ENCODE measurements at regions not wholly inside any gene's neighbourhood (a gene's known extent, or its start where the extent isn't known, plus 50 kb on each side); places are given as distances from the start of the nearest gene placed in this dataset.

DNA sequence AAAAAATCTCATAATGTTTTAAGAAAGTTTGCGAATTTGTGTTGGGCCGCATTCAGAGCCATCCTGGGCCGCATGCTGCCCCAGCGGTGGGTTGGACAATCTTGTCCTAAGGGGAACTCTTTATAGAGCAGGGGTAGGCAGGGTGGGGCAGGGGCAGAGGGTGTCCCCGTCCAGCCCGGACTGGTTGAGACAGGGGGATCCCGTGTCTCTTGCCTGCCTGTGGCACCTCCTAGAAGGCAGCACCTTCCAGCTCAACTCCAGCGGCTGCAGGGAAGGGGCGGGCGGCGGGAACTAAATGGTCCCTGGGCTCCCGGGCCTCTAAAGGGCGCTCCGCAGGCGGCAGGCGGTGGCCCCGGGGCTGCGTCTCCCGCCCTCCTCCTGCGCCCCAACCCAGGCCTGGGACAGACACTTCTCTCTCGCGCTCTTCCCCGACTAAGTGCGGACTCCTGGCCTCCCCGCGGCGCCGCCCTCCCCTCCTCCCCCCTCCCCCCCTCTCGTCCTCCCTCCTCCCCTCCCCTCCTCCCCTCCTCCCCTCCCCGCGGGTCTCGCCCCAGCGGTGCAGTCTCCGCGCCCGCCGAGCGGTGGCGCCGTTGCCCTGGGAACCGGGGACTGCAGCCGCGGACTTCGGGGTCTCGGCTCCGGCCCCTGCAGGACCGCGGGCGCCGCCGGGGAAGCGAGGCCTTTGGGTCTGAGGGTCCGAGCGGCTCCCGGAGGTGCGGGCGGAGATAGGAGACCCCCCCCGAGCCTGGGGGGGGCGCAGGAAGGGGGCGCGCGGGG, 132.6 kb downstream of the MRPL36 start:
- TF ChIP-seq, protein P1, sequence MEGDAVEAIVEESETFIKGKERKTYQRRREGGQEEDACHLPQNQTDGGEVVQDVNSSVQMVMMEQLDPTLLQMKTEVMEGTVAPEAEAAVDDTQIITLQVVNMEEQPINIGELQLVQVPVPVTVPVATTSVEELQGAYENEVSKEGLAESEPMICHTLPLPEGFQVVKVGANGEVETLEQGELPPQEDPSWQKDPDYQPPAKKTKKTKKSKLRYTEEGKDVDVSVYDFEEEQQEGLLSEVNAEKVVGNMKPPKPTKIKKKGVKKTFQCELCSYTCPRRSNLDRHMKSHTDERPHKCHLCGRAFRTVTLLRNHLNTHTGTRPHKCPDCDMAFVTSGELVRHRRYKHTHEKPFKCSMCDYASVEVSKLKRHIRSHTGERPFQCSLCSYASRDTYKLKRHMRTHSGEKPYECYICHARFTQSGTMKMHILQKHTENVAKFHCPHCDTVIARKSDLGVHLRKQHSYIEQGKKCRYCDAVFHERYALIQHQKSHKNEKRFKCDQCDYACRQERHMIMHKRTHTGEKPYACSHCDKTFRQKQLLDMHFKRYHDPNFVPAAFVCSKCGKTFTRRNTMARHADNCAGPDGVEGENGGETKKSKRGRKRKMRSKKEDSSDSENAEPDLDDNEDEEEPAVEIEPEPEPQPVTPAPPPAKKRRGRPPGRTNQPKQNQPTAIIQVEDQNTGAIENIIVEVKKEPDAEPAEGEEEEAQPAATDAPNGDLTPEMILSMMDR (conservative IDR thresholded peaks at IDR 0.05), result no peak; the same call in 1 of the 2 replicates
- no peak for TF ChIP-seq ZFX (IDR thresholded peaks at IDR 0.05)
- no peak overlapping the region for H3K27ac ChIP-seq

DNA sequence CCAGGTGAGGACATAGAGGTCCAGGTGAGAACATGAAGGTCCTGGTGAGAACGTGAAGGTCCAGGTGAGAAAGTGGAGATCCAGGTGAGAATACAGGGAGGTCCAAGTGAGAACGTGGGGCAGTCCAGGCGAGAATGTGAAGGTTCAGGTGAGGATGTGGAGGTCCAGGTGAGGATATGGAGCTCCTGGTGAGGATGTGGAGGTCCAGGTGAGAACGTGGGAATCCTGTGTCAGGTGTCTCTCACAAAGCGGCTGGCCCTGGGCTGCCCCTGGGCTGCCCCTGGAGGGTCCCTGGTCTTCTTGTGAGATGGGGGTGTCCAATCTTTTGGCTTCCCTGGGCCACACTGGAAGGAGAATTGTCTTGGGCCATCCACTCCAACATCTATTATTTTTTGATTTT, 133.4 kb downstream of the MRPL36 start:
- TF ChIP-seq, protein P1 (conservative IDR thresholded peaks at IDR 0.05), result no peak
- TF ChIP-seq ZFX (IDR thresholded peaks at IDR 0.05), result no peak
- no peak overlapping the region for H3K27ac ChIP-seq

DNA sequence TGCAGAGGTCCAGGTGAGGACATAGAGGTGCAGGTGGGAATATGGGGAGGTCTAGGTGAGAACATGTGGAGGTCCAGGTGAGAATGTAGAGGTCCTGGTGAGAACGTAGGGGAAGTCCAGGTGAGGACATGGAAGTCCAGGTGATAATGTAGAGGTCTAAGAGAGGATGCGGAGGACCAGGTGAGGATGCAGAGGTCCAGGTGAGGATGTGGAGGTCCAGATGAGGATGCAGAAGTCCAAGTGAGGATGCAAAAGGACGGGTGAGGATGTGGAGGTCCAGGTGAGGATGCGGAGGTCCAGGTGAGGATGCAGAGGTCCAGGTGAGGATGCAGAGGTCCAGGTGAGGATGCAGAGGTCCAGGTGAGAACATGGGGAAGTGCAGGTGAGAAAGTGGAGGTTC, 133.8 kb downstream of the MRPL36 start:
- TF ChIP-seq, protein P1 (conservative IDR thresholded peaks at IDR 0.05), result no peak
- TF ChIP-seq ZFX (IDR thresholded peaks at IDR 0.05), result no peak
- no peak overlapping the region for H3K27ac ChIP-seq

DNA sequence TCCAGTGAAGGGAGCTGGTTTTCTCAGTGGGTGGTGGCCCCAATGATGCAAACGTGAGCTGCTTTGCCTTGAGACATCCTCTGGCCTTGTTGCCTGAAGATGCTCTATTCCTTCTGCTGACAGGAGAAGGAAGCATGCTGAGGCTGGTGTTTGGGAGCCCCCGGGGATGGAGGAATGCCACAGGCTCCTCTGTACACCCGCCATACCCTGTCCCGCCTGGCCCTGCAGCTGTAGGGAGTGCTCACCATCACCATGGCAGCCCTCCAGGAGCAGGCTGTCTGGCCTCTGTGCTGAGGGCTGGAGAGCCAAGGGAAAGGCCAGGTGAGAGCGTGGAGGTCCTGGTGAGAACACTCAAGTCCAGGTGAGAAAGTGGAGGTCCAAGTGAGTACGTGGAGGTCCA, 134.4 kb downstream of the MRPL36 start:
- TF ChIP-seq ZFX (IDR thresholded peaks at IDR 0.05), result no peak
- TF ChIP-seq, protein P1 (conservative IDR thresholded peaks at IDR 0.05), result no peak
- no peak overlapping the region for H3K27ac ChIP-seq

DNA sequence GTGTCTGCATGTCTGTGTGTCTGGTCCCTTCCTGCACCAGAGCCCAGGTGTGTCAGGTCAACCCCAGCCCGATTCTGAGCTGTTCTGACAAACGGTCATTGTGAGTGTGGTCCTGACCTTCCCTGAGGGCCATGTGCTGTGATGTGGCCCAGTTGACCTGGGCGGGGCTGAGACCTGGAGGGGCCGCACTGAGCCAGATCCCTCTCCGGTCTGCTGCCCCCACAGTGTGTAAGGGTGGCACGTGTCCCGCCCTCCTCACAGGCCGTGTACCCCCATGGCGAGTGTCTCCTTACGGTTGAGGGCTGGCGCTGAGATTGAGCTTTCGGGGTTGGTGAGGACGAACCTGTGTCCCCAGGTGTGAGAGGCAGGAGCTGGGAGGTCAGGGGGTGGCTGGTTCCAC, 136.5 kb downstream of the MRPL36 start:
- TF ChIP-seq, protein P1 (conservative IDR thresholded peaks at IDR 0.05), result no peak
- TF ChIP-seq ZFX (IDR thresholded peaks at IDR 0.05), result no peak
- H3K27ac ChIP-seq, result no peak overlapping the region

DNA sequence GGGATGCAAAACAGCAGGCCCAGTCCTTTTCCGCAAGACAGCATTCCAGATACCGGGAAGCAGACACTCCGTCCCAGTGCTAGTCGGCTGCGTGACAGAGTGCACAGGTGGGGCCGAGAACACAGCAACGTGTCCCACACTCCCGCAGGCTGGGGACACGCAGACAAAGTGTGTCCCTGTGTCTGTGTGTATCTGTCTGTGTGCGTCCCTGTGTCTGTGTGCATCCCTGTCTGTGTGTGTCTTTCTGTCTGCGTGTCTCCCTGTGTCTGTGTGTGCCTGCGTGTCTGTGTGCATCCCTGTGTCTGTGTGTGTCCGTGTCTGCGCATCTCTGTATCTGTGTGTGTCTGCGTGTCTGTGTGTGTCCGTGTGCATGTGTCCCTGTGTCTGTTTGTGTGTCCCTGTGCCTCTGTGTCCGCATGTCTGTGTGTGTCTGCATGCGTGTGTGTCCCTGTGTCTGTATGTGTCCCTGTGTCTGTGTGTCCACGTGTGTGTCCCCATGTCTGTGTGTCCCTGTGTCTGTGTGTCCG, 137.0 kb downstream of the MRPL36 start:
- TF ChIP-seq ZFX (IDR thresholded peaks at IDR 0.05), result no peak
- no peak overlapping the region for H3K27ac ChIP-seq

DNA sequence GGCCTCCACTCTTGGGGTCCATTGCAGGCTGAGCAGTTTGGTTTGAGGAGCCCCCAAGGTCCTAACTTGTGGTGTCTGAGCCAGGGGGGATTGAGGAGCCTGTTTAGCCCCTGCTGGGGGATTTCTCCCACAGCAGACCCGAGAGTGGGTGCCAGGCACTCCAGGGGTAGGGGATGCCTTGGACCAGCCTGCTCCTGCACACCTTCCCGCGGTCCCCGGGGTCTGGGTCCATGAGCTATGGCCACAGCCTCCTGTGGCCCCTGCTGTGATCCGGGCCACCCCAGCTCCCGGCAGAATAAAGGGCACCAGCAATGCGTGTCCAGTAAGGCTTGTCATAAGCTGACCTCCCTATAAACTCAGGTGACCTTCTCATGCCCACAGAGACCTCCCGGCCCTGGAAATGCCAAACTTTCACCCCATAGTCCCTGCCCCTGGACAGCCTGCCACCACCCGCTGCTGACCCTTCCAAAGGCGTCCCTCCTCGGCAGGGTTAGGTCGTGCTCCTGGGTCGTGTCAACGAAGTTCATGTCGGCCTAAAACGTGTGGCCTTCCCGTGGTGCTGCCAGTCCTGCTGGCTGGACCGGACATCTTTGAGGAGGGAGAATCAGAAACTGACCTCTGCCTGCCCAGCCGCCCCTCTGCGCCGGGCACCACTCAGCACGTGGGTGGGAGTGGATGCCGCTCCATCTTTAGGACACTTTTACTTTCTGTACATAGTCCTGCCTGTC, 137.6 kb downstream of the MRPL36 start:
- TF ChIP-seq, protein P1 (conservative IDR thresholded peaks at IDR 0.05), result no peak
- no peak for TF ChIP-seq ZFX (IDR thresholded peaks at IDR 0.05)
- H3K27ac ChIP-seq, result no peak overlapping the region
